Superior temporal gyrus (tissue), 1 donor: ENCODE measurements at regions not wholly inside any gene's neighbourhood (a gene's known extent, or its start where the extent isn't known, plus 50 kb on each side); places are given as distances from the start of the nearest gene placed in this dataset.
"Not testable (repeated sequence)": the region's sequence is repeated elsewhere in the genome, so short reads cannot be mapped to it uniquely, and the experiment has no call there.

Source experiments
- DNase-seq: peaks from one replicate; pipeline ENCODE4 v3.0.0-alpha.2; 2016; ENCODE audit errors: extremely low spot score

DNA sequence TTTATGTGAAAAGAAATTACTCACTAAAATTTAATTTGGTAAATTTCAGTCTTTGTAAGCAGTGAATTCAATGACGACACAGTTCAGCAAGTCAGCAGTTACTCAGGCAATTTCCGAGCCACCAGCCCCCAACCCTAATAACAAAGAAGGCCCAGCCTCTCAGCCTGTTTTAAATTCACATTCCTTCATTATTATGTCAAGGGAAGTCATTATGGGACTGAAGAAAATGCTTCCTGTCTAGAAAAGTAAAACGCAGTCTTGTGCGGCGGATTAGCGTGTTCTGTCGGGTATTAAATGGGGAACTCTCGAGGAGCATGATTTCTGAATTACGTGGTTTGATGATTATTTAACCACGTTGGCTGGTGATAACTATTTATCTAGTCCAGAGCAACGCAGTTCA lies 177.6 kb downstream of the AIPL1 start:
- DNase-seq, result no peak

GRCh38 chr17:6255322-6255721 lies 179.6 kb downstream of the AIPL1 start:
- DNase-seq, result no peak

- no peak for DNase-seq
These were observed 180.9 kb downstream of the AIPL1 start for GRCh38 chr17:6254036-6254435.

- not testable (repeated sequence) for DNase-seq
These were observed 181.5 kb downstream of the WSCD1 start for GRCh38 chr17:6251640-6252039.

- no peak for DNase-seq
These were observed 179.6 kb downstream of the WSCD1 start for GRCh38 chr17:6249732-6250131.

DNA sequence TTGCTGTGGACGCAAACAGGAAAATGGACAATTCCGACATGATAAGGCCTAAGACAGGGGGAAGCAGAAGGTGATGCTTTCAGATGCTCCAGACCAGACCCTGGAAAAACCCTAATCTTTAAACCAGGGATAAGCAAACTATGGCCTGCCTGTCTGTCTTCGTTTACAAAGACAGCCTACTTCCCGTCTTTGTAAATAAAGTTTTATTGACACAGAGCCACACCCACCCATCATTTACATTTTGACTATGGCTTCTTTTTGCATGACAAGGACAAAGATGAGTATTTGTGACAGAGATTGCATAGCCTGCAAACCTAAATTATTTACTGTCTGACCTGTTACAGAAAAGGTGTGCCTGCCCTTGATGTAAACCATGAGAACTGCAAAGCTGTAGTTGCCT lies 177.9 kb downstream of the WSCD1 start:
- no peak for DNase-seq

DNA sequence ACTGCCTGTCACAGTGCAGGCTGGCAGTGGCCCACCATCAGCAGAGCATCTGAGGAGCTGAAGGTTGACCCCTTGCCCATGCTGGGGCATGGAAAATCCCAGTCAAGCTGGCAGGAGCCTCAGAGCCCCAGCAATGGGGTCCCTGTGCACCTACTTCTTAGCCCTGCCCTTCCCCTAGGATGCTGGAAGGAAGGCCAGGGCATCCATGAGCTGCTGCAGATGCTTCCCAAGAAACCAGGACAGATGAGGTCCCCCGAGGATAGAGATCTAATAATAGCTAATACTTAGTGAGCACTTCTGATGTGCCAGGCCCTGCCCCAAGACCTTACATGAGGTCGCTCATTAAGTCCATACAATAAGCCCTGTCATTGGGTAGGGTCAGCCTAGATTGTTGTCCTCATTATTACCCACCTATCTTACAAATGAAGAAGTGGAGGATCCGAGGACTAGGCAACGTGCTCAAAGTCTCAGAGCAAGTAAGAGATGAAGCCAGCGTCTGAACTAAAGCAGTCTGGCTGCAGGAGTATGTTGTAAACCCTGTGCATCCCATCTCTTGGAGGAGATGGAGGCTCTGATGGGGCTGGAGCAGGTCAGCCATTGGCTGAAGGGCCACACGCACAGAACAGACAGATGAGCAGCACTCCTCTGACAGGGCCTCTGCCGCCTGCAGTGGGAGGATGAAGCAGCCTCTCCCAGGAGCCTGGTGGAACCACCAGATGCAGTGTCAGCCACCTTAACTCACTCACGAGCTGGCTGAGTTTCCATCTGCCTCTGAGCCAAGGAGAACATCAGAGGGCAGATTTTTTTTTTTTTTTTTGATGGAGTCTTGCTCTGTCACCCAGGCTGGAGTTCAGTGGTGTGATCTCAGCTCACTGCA lies 175.4 kb downstream of the WSCD1 start:
- DNase-seq, result no peak

- DNase-seq, result no peak
These were observed 174.6 kb downstream of the WSCD1 start for GRCh38 chr17:6244796-6245195.

GRCh38 chr17:6244253-6244652 lies 174.1 kb downstream of the WSCD1 start:
- no peak for DNase-seq

DNA sequence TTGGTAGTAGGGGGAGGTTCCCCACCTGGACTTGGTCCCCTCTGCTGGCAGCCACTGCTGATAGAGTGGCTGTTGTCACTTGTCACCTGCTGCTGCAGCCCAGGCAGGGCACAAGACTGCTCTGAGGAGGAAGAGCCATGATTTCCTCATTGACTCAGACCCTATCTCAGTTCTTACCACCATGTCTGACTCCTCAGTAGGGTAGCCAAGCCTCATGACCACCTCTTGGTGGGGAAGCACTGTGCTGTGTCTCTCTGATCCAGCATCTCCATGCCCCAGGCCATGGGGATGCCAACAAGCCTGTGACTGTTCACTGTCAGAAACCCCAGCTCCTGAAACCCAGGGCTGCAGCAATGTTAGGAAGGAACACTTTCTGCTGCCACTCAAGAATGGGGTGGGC lies 173.0 kb downstream of the WSCD1 start:
- DNase-seq, result no peak

DNA sequence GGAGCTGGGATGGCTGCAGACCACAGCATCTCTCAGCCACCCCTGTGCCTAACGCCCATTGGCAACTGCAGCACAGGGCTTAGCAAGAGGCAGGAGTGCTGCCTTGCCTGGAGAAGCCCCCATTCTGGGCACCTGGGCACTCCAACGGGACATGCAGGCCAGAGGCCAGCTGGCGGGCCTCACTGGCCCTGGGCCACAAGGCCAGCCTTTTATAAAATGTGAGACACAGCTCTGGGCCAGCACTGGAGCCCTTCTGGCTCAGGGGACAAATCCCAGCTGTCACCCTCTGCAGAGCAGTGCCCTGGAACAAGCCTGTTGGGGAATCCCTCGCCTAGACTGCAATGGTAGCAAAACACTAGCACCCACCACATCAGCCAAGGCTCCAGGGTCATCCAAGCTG lies 171.8 kb downstream of the WSCD1 start:
- no peak for DNase-seq

DNA sequence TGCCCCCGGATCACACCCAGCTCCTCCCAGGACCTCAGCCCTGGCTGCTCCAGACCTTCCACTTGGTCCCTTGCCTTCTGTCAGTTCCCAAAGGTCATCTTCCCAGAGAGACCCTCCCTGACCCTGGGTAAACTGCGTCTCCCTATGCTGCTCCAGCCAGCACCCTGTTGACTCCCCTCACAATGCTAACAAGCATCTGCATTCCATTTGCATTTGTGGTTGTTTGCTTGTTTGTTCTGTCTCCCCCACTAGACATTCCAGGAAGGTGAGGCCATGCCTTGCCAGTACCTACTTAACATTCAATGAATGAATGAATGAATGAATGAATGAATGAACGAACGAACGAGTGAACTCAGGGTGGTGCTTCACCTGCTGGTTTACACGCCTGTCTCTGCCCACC lies 171.2 kb downstream of the WSCD1 start:
- no peak for DNase-seq

- no peak for DNase-seq
These were observed 170.4 kb downstream of the WSCD1 start for GRCh38 chr17:6240601-6241000.

GRCh38 chr17:6240001-6240400 lies 169.8 kb downstream of the WSCD1 start:
- no peak for DNase-seq

GRCh38 chr17:6239241-6239798 lies 169.1 kb downstream of the WSCD1 start:
- no peak for DNase-seq

GRCh38 chr17:6233856-6234255 lies 163.7 kb downstream of the WSCD1 start:
- DNase-seq, result no peak

GRCh38 chr17:6233339-6233738 lies 163.2 kb downstream of the WSCD1 start:
- no peak for DNase-seq

DNA sequence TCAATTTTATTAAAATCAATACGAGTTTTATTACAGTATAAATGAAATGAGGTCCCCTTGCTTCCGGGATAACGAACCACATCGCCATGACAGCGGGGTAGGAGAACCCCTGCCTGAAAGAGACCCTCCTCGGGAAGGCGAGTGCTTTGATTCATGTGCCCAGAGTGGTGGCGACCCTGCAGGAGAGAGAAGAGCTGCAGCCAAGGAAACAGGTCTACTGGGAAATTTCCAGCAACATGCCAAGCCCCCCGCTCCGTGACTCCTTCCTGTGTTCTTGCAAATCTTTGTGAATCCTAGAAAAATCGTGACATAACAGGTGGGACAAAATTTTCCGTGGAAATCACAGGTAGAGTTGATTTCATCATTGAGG lies 162.5 kb downstream of the WSCD1 start:
- DNase-seq, result no peak

DNA sequence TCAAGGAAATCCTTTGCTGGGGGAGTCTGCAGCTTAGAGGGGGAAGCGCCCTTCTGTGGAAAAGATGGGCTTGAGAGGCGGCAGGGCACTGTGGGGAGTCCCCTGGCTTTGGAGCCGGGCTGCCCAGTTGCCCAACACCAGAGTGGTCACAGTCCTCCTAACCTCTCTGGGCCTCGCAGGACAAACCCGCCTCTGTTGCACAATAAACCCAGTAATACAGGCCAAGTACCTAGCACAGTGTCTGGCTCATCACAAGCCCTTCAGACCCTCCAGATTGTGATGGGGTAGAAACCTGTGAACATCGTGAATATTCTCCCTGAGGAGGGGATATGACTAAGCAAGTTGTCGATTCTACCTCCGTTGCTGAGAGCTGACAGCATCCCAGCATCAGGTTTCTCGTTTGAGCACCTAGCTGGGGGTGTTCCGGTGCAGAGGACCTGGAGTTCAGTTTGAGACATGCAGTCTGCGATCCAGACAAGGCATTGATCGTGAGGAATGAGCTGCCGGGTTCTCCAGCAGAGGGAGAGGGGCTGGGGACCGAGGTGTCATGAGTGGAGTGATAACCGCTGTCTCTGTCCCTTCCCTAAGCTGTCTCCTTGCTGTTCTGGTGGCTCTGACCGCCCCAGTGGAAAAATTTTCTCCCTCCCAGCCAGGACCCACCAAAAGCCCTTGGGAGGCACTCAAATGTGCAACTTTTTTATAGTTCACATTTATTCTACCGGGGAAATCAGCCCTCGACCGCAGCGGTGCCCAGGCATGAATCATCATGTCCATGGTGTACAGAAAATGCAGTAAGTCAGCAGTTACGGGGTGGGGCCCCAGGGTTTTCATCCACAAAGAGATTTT lies 161.9 kb downstream of the WSCD1 start:
- no peak for DNase-seq

- no peak for DNase-seq
These were observed 161.3 kb downstream of the WSCD1 start for GRCh38 chr17:6231465-6231864.

DNA sequence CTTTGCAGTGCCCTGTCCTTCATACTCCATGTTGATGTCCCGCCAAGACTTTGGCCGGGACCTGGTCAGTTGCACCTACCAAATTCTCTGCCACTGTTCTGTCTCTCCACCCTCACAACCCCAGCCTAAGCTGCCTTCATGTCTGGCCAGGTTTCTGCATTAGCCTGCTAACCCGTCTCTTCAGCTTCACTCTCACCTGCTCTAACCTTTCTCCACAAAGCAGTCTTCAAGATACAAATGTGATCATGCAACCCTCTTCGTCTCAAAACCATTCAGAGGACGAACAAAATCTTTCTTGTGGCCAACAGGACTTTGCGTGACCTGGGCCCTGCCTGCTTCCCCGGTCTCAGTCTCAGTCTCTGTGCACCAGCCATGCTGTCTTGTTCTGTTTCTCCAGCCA lies 148.2 kb downstream of the WSCD1 start:
- no peak for DNase-seq
